KMS-11 (cell line): ENCODE measurements at regions not wholly inside any gene's neighbourhood (a gene's known extent, or its start where the extent isn't known, plus 50 kb on each side); places are given as distances from the start of the nearest gene placed in this dataset.

Source experiments
- H2AFZ ChIP-seq: fragments of 200-600 bp; sonication (generic); 2 replicates; pipeline ENCODE4 v1.6.1; 2016; ENCODE audit warnings: antibody characterized with exemption, mixed run types, low read depth
- H3K27ac ChIP-seq: fragments of 200-600 bp; sonication (generic); 2 replicates; pipeline ENCODE4 v1.6.1; 2016; ENCODE audit warnings: mild to moderate bottlenecking, mixed run types
- H3K27me3 ChIP-seq: fragments of 200-600 bp; sonication (generic); 2 replicates; pipeline ENCODE4 v1.6.1; 2017; ENCODE audit warnings: mild to moderate bottlenecking, low read depth, mixed run types, moderate library complexity; ENCODE audit not compliant: insufficient read depth
- H3K36me3 ChIP-seq: fragments of 200-600 bp; sonication (generic); 2 replicates; pipeline ENCODE4 v1.6.1; 2017; ENCODE audit warnings: mild to moderate bottlenecking, mixed run types; ENCODE audit not compliant: insufficient read depth
- H3K4me1 ChIP-seq: fragments of 200-600 bp; sonication (generic); 2 replicates; pipeline ENCODE4 v1.6.1; 2016; ENCODE audit warnings: mild to moderate bottlenecking, low read depth, mixed run types; ENCODE audit not compliant: poor library complexity, severe bottlenecking
- H3K4me2 ChIP-seq: fragments of 200-600 bp; sonication (generic); 2 replicates; pipeline ENCODE4 v1.7.0; 2016; ENCODE audit warnings: mild to moderate bottlenecking, mixed run types
- H3K4me3 ChIP-seq: fragments of 200-600 bp; sonication (generic); IDR thresholded peaks from 2 replicates; pipeline ENCODE4 v1.6.1; 2017; ENCODE audit warnings: low read depth, low read length, mixed read lengths; ENCODE audit not compliant: insufficient read depth
- H3K79me2 ChIP-seq: fragments of 200-600 bp; sonication (generic); 2 replicates; pipeline ENCODE4 v1.6.1; 2016; ENCODE audit warnings: low read depth, mixed run types; ENCODE audit not compliant: insufficient read depth
- H3K9ac ChIP-seq: fragments of 200-600 bp; sonication (generic); 2 replicates; pipeline ENCODE4 v1.6.1; 2016; ENCODE audit warnings: mild to moderate bottlenecking, mixed run types
- H4K20me1 ChIP-seq: fragments of 200-600 bp; sonication (generic); 2 replicates; pipeline ENCODE4 v1.6.1; 2016; ENCODE audit warnings: mild to moderate bottlenecking, mixed run types; ENCODE audit not compliant: insufficient read depth
- TF ChIP-seq, protein P1 (sequence below): fragments of 200-600 bp; sonication (generic); conservative IDR thresholded peaks from 2 replicates; pipeline ENCODE4 v1.6.1; 2017; ENCODE audit warnings: low read depth, mild to moderate bottlenecking, antibody characterized with exemption, low read length, moderate library complexity, mixed read lengths

DNA sequence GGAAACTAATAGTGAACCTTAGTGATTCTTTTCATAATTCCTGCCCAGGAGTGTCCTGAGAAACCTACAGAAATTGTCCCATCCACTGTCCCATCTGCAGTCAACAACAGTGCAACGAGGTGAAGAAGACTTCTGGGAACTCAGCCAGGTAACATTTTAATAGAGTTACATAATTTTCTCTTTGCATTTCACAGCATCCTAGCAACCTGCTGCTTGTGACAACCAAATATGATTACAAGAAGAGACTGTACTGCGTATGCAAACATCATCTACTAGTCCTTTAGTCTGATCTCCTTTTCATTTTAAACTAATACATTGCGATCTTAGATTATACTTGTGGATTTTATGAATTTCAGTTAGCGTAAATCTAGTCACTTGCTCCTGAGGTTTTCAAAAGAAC is 951.6 kb downstream of the TFAP2A start:
- H2AFZ ChIP-seq: no peak overlapping the region

GRCh38 chr6:9461188-9461587 is 953.7 kb downstream of the TFAP2A start:
- no peaks in the 10 kb centered on the region for H3K79me2 ChIP-seq
- H3K4me3 ChIP-seq: no peak overlapping the region
- H4K20me1 ChIP-seq: no peaks in the 10 kb centered on the region
- H2AFZ ChIP-seq: no peak overlapping the region
- TF ChIP-seq, protein P1, sequence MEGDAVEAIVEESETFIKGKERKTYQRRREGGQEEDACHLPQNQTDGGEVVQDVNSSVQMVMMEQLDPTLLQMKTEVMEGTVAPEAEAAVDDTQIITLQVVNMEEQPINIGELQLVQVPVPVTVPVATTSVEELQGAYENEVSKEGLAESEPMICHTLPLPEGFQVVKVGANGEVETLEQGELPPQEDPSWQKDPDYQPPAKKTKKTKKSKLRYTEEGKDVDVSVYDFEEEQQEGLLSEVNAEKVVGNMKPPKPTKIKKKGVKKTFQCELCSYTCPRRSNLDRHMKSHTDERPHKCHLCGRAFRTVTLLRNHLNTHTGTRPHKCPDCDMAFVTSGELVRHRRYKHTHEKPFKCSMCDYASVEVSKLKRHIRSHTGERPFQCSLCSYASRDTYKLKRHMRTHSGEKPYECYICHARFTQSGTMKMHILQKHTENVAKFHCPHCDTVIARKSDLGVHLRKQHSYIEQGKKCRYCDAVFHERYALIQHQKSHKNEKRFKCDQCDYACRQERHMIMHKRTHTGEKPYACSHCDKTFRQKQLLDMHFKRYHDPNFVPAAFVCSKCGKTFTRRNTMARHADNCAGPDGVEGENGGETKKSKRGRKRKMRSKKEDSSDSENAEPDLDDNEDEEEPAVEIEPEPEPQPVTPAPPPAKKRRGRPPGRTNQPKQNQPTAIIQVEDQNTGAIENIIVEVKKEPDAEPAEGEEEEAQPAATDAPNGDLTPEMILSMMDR: no peak
- H3K4me1 ChIP-seq: no peaks in the 10 kb centered on the region
- no peaks in the 10 kb centered on the region for H3K36me3 ChIP-seq
- no peak overlapping the region for H3K9ac ChIP-seq
- H3K27ac ChIP-seq: no peak overlapping the region
- H3K4me2 ChIP-seq: no peak overlapping the region
- no peaks in the 10 kb centered on the region for H3K27me3 ChIP-seq

More for the DNA sequence above, 951.6 kb downstream of the TFAP2A start:
- Histone ChIP-seq H3K36me3 (no peaks in the 10 kb centered on the region), H4K20me1 (no peaks in the 10 kb centered on the region), H3K9ac (no peak overlapping the region), H3K4me3 (no peak overlapping the region), H3K27me3 (no peaks in the 10 kb centered on the region), H3K4me2 (no peak overlapping the region), H3K27ac (no peak overlapping the region), H3K4me1 (no peaks in the 10 kb centered on the region), H3K79me2 (no peaks in the 10 kb centered on the region)
- TF ChIP-seq, protein P1: no peak

DNA sequence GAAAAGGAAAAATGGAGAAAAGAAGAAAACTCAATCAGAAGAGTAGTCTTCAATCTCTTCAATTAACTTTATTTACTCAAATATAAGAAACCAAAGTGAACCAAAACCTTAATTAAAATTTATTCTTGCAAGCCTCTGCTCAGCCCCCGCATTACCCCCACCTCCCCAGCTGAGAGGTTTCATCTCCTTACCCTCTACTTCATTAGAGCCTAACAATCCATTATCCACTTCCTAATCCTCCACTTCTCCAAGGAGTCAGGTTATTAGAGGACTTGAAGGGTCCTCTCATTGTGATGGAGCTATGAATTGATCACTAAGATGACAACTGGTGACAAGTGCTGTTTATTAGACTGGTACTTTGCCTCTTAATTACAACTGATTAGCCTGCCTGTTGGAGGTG is 956.5 kb downstream of the TFAP2A start:
- TF ChIP-seq, protein P1: no peak
- H3K27me3 ChIP-seq: no peaks in the 10 kb centered on the region
- no peak overlapping the region for H3K4me2 ChIP-seq
- H3K27ac ChIP-seq: no peak overlapping the region
- H3K4me1 ChIP-seq: no peaks in the 10 kb centered on the region
- H3K9ac ChIP-seq: no peak overlapping the region
- H2AFZ ChIP-seq: no peak overlapping the region
- no peaks in the 10 kb centered on the region for H4K20me1 ChIP-seq
- no peaks in the 10 kb centered on the region for H3K79me2 ChIP-seq
- H3K4me3 ChIP-seq: no peak overlapping the region
- no peaks in the 10 kb centered on the region for H3K36me3 ChIP-seq

- H4K20me1 ChIP-seq: no peaks in the 10 kb centered on the region
- no peak overlapping the region for H3K4me2 ChIP-seq
- no peaks in the 10 kb centered on the region for H3K36me3 ChIP-seq
- TF ChIP-seq, protein P1: no peak
- H3K79me2 ChIP-seq: no peaks in the 10 kb centered on the region
- no peaks in the 10 kb centered on the region for H3K4me1 ChIP-seq
- no peak overlapping the region for H2AFZ ChIP-seq
- no peak overlapping the region for H3K4me3 ChIP-seq
- no peaks in the 10 kb centered on the region for H3K27me3 ChIP-seq
- no peak overlapping the region for H3K9ac ChIP-seq
- H3K27ac ChIP-seq: no peak overlapping the region
These were observed 958.8 kb downstream of the TFAP2A start for GRCh38 chr6:9455864-9456658.
